ENCODE measurements at regions not wholly inside any gene's neighbourhood (a gene's known extent, or its start where the extent isn't known, plus 50 kb on each side); places are given as distances from the start of the nearest gene placed in this dataset.

DNA sequence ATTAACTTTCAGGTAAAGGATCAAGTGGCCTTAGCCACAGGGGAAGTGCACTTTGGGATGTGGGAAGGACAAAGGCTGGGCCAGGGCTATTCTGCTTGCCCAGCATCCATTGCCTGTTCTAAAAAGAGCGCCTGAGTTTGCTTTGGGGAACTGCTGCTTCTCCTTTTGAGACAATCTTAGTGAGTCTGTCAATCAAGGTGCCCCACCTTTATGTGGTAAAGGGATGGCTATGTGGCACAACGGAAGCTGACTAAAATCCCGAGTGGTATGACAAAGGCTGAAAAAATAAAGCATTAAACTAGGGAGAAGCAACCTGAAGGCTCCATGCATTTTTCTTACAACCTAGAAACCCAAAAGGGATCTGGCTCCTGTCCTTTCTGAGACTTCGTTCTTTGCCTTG is 540.5 kb downstream of the SLC4A3 start:
- no peak for DNase-seq (ENCODE audit: low spot score)

DNA sequence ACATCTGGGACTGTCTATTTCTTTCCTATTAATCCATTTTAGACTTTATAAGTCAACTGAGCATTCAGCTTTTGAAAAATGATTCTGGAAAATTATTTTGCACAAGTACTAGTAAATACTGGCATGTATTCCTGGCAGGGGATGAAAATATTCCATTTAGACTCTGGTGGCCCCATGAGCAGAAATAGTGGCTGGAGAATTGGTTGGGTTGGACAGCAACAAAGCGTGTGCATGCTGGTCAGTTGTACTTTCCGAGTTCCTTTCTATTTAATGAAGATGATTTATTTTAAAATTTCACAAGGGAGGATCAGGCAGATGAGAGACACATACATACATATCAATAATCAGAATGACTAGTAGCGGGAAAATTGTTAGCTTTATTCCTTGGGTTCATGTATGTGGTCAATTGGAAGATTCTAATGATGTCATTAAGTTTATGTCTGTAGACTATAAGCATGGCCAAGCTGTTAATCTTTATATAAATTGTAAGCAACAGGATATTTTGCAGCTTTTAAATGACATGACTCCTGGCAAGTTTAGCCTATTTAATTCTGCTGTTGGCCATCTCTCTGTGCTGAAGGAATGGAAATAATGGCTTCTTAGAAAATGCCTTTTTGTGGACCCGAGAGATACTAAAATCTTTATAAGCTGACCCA is 541.6 kb downstream of the SLC4A3 start:
- no peak for DNase-seq (ENCODE audit: low spot score)

DNA sequence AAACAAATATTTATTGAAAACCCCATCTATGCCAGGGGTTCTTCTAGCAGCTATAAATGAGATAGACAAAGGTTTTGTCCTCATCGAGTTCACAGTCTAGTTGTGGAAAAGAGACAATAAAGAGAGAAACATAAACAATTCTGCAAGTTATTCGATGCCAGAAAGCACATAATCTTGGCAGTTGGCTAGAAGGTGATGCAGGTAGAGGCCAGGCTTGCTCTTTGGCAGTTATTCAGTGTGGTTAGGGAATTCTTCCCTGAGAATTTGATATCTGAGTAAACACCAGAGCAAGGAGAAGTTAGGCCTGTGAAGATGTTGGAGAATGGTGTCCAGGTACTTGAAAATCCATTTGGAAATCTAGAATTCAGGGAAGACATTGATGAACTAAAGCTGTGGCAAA is 547.4 kb downstream of the SLC4A3 start:
- no peak for DNase-seq (ENCODE audit: low spot score)

DNA sequence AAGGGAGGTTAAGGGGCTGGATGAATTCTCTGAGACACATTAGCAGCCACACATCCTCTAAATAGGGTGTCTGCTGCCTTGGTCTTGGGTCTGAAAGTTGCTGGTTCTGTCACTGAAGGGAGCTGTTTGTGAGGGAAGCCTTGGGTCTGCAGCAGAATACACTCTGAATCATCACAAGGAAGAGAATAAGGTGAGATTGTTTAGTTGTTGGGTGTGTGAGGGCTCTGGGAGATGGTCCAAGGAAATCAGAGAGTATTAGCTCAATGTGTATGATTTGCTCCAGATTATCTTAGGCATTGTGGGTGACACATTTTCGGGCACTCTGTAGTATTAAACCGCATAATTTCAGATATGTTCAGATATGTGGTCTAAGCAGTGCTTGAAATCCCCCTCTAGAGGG is 548.5 kb downstream of the SLC4A3 start:
- no peak for DNase-seq (ENCODE audit: low spot score)

DNA sequence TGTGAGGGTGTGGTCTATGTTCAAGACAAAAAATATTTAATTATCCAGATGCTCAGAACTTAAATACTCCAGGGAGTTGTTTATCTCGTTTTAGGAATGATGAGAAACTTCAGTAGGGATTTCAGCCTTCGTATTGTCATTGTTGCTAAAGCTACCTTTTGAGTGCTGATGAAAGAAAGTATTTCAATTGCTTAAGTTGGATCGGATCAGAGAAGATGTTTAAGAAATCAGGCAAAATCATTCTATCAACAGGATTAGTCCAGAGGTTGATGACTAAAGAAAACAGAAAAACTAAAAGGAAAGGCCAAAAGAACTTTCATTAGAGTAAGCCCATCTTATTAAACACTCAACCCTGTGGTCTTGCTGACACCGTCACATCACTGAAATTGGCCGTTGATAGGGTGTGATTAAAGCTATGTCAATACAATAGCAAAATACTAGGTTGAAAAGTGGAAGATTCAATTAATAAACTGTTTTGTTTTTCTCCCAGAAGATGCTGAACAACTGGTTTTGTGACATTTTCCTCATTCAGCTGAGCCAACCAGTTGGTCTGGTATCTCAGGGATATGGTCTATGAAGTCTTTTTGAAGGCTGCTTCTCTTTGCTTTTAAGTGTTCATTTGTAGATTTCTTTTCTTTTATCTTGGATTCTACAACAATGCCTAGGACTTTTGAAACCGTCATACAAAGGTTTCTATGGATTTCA is 551.7 kb downstream of the SLC4A3 start:
- DNase-seq (ENCODE audit: low spot score): no peak

DNA sequence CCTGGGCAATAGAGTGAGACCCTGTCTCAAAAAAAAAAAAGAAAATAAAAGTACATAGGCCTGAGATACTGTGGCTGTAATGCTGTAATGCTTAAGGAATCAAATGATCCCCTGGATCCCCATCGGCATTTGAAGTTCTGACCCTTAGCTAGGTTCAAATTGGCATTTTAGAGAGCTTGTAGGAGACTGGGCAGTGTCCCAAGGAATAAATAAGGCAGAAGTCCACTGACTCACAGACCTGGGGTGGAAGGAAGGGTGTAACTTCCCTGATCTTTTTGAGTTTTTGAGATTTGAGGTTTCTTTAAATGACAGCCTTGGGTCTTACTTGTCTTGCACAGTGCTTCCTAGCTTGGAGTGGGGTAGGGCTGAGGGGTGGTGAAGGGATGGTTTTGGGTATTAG is 553.7 kb downstream of the SLC4A3 start:
- no peak for DNase-seq (ENCODE audit: low spot score)

DNA sequence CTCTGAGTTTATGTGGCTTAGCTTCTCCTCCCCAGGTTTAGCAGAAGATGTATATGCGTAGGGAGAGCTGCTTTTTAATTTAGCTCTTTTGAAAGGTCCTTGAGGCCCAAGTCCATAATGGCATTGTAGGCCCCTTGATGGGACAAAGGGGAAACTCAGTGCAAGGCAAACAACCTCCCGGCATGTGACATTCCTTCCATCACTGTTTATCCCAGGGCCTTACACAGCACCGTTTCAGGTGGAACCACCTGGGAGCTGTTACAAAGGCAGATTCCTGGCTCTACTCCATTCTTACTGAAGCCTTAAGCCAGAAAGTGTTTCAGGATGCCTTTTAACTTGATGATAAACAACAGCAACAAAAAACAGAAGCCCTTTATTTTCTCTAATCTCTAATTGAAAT is 555.4 kb downstream of the SLC4A3 start:
- DNase-seq (ENCODE audit: low spot score): no peak

DNA sequence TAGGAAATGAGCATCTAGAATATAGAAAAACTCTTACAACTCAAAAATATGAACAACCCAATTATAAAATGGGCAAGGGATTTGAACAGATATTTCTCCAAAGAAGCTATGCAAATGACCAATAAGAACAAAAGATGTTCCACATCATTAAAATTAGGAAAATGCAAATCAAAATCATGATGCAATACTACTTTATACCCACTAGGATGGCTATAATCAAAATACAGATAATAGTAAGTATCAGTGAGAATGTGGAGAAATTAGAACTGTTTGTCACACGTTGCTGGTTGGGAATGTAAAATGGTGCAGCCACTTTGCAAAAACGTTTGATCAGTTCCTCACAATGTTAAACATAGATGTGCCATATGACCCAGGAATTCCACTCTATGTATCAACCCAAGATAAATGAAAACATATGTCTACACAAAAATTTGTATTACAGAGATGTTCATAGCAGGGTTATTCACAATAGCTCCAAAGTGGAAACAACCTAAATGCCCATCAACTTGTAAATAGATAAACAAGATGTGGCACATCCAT is 558.4 kb downstream of the SLC4A3 start:
- no peak for DNase-seq (ENCODE audit: low spot score)

DNA sequence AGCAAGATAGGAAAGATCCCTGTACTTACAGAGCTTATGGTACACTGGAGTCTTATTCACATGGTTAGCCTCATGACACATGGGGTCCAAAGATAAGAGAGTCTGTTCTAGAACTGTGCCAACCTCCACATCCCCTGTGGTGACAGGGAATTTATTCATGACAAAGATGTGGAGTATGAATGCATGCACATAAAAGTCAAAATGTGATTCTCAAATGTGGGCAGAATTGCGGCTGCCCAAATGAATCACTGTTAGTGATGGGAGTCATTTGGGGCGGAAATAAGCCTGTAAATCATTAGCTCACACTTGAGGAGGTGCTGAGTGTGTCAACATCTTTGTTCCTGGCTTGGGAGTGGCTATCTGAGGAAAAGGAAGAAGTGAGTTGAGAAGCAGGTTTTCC is 560.6 kb downstream of the SLC4A3 start:
- no peak for DNase-seq (ENCODE audit: low spot score)

DNA sequence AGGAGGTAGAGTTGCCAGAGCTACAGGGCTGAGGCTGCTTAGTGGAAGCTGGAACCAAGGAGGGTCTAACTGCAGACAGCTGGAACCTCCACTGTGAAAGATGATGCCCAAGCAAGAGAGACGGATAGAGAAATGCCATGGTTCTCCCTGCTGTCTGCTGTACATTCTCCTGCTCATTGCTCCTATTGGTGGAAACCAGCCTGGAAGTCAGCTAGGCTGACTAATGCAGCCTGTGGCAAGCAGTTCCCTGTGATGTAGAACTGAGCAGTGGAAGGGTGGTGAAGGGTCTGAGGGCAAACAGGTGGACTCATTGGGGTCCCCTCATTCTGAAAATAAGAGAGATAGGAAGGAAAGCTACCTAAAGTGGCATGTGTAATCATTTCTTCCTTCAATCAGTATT is 563.6 kb downstream of the SLC4A3 start:
- DNase-seq (ENCODE audit: low spot score): peak; percentile 10

DNA sequence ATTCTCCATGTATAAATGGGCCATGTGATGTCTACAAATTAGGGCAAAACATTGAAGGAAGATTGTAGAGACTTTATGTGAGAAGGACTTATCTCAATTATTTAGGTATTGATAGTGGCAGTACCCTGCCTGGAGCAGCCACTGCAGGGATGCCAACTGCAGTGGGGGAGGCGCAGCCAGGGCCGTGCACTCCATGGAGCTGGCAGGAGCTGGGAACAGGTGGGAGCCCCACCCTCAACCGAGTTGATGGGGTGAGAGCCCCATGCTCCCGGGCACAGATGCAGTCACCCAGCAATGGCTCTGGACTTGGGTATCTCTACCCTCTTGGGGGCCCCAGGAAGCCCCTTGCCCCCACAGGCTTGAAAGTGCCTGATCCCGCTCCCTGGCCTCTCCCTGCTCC is 564.3 kb downstream of the SLC4A3 start:
- no peak for DNase-seq (ENCODE audit: low spot score)

DNA sequence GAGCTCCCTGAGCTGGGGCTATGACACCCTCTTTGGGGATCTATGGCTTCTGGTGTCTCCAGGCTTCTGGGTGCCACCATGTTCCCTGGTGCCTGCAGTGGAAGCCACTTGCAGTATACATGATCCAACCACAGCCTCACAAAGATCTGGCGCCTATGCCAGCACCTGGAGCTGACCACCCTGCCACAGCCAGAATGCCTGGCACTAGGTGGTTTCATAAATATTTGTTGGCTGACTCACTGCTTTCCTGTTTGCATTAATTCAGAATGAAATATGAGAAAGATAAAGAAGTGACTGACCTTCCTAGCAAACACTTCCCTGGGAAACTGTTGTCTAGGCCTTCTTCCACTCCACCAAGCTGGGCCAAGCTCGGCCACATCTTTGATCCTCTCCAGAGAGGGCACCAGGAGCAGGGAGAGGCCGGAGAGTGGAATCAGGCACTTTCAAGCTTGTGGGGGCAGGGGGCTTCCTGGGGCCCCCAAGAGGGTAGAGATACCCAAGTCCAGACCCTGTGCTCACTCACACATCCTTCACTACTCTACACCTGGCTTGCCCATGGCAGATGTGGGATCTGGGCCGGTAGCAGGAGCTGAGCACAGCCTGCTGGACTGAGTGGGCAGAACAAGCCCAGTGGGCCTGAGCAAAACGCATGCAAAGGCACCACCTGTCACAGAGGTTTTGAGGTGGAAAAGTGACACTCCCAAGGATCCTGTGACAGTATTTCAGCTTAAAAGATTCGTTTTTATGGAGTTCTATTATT is 565.7 kb downstream of the SLC4A3 start:
- DNase-seq (ENCODE audit: low spot score): no peak

DNA sequence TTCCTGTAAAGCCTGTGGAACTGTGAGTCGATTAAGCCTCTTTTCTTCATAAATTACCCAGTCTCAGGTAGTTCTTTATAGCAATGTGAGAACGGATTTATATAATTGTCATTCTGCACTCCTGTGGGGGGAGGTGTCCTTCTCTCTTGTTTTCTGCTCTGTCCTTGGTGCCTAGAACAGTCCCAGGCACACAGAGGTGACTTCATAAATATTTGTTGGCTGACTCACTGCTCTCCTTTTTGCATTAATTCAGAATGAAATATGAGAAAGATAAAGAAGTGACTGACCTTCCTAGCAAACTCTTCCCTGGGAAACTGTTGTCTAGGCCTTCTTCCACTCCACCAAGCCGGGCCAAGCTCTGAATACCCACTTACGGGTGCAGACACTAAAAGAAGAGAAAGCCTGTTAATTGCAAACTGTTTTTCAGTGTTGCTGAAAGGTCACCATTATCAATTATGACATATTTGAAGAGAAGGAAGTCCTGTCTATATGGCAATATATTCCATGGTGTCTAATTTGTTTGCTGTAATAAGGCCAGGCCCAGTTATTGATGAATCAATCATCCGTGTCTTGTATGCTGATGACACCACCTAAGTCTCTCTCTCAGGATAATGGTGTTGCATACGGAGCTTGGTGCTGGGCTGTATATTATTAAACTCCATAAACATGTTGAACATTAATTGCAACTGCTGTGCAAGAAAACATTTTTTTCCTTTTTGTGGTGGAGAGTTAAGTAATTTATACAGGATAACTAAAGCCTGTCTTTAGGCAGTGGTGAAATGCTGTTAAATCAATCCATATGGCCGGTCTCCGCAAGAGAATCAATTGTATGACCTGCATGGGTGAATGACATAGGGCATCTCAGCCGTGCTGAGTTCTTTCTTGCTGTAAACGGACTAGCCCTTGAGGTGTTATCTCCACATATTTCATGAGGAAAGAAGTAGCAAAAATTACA is 567.5 kb downstream of the SLC4A3 start:
- DNase-seq (ENCODE audit: low spot score): no peak

DNA sequence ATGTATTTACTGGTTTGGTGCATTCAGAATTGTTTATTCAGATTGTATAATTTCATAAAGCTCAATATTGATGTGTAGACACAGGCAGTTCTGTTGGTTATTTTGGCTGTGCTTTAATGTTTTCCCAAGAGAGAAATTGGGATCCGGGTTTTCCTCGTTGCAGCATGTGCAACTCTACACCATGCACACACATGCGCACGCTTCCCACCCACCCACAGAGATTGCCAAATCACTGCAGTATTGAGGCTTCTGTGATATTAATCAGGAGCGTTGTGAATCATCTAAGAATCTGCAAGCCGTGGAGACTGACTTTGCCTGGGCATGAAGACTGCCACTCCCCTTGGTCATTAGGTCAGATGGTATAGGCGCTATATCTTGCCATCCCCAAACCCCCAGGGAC is 571.5 kb downstream of the SLC4A3 start:
- DNase-seq (ENCODE audit: low spot score): peak; percentile 36

DNA sequence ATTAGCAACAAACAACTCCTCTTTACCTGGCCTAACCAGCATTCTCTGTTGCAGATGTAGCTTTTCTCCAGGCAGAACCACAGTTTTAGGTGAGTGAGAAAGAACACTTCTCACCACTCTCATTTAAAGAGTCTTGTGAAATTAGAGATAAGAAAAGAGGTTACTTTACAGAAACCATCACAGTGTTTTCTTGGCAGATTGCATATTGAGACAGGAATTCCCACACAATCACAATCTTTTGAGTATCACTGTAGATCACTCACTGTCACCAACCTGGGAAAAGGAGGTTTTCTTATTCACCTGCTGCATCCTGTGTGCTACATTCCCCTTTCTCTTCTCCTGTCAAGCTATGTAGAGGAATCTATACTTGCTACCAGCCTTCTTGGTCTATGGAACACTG is 574.6 kb downstream of the SLC4A3 start:
- no peak for DNase-seq (ENCODE audit: low spot score)

DNA sequence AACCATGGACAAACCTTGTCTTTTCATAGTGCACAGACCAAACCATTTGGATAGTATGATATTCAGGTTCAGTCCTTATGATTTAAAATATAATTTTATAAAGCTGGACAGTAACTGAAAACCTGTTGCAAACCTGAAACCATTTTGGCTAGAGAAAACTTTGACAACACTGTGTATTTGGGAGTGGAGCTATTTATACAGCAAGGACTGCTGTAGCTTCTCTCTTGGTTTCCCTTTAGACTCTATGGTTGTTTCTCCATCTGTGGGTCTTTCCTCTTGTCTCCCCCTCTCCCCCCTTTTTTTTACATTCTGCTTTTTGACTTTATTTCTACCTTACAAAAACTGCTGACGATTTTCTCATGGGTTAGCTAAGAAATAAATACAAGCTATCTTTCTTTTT is 581.7 kb downstream of the SLC4A3 start:
- DNase-seq (ENCODE audit: low spot score): no peak

DNA sequence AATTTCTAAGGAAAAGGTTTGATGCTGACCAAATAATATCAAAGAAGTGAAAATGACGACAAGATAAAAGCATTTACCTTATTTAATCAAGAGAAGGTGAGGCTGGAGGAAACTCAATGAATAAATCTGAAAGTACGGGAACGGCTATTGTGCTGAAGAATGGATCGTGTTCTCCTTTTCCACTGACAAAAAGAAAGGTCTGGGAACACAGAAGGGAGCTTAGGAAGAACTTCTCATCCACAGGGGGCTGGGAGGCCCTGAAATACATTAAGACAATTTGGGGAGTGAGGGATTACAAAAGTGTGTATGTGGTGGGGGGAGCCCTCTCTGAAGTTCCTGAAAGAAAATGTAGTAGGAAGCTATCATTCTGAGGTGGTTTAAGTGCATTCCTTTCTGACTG is 582.3 kb downstream of the SLC4A3 start:
- DNase-seq (ENCODE audit: low spot score): no peak

DNA sequence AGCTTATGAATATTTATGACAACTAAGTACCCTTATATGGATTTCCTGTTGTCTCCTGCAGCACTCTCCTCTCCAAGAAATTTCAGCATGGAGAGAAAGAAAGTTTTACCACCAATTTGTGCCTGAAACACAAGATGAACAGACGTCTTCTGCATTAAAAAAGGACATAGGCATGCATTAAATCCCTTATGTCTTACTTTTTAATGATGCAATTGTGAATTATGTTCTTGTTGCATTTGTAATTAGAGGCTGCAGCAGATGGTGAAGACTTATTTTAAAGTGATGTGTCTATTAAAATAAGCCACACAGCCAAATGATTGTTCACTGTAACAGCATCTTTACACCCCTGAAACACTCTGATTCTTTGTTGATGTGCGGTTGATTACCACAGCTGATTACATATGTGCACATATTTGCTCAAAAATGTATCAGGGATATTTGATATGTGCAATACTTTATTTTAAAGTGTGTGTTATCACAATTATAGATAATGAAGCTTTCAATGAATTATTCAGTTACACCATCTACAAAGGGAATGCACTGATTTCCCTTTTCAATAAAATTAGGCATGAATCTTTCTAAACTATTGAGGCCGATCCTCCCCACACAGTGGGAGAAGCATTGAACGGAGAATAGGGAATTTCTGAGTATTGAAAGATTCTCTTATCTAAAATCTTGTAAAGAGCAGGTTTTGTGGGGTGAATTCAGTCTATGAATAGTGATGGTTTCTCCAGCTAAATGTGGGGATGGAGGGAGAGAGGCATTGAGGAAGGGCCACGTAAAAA is 585.1 kb downstream of the SLC4A3 start:
- no peak for DNase-seq (ENCODE audit: low spot score)

DNA sequence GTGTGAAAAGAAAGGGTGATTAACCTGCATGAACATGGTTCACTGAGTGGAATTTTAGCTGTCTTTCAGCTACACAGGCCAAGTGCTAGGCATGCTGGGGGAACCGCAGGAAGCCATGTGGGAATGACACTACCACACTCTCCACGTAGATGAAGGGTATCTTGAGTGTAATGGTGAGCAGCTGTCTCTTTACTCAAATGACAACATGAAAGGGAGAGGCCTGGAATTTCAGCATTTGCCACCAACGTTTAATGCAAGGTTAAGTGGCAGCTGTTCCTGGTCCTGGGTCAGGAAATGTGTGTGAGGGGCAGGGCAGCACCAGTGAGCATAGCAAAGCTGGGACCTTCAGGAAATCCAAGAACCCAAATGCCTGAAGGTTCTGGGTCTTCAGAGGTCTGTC is 588.4 kb downstream of the SLC4A3 start:
- no peak for DNase-seq (ENCODE audit: low spot score)

DNA sequence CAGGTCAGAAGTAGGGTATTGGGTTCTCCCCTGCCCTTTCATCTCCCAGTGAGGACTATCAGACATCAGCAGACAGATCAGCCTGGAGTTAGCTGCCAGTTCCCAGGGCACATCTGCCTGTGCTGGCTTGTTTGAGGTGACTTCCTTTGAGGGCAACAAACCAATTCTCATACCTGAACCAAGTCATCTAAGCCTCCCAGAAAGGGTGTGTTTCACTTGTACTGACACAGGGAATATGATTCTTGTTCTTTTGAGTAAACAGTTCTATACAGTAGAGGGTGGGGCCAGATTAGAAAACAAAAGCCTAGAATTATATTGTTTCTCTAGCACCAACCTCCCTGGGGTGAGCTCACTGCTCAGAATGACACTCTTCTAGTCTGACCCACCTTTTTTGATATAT is 591.9 kb downstream of the SLC4A3 start:
- DNase-seq (ENCODE audit: low spot score): no peak

DNA sequence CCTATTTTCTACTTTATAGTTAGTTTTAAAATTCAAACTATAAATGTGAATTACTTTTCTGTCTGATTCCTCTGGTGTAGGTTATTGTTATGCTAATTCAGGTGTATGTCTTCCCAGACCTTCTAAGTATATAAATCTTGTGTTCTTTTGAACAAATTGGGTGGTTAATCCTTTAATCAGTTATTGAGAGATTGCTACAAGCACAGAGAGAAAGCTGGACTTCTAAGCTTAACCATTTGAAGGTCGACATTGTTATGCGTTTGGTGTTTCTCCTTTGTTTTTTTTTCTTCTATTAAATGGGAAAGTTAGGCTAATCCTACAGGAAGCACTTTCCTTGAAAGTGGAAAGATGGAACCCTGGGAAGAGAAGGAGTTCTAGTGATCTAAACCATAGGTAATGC is 592.6 kb downstream of the SLC4A3 start:
- no peak for DNase-seq (ENCODE audit: low spot score)

All from AG08396 (cell line).